Body of pancreas (tissue), 4 donors: ENCODE measurements at regions not wholly inside any gene's neighbourhood (a gene's known extent, or its start where the extent isn't known, plus 50 kb on each side); places are given as distances from the start of the nearest gene placed in this dataset.

Experiments
- POLR2A ChIP-seq, 3 donors: fragments of 450-650 bp; IDR thresholded peaks; one replicate each; pipeline ENCODE4 v1.6.1; 2016; ENCODE audit warnings: antibody characterized with exemption in 3 of 3, mild to moderate bottlenecking in 2 of 3
- TF ChIP-seq, protein P1 (sequence below), 7 experiments: fragments of 450-650 bp in 4 of 7; fragments of 200-600 bp in 3 of 7; sonication (generic) in 3 of 7; IDR thresholded peaks; one replicate each; pipeline ENCODE4 v1.5.1; 2016 to 2019; ENCODE audit warnings: antibody characterized with exemption in 7 of 7

DNA sequence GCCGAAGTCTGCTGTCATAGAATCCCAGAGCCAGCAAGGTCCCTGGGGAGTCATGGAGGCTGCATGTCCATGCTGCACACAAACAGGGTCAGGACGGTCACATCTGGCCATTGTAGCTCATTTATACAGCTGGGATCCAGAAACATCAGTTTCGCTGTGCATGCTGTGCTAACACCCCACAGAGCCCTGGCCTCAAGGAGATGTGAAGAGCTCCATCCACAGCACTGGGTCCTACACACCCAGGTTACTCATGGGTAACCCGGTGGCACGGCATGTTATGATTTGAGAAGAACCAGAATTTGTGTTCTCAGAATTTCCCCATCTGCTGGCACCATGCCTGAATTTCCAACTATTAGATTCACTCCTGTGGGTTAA, 146.3 kb upstream of the ARHGAP20 start:
- TF ChIP-seq, protein P1, sequence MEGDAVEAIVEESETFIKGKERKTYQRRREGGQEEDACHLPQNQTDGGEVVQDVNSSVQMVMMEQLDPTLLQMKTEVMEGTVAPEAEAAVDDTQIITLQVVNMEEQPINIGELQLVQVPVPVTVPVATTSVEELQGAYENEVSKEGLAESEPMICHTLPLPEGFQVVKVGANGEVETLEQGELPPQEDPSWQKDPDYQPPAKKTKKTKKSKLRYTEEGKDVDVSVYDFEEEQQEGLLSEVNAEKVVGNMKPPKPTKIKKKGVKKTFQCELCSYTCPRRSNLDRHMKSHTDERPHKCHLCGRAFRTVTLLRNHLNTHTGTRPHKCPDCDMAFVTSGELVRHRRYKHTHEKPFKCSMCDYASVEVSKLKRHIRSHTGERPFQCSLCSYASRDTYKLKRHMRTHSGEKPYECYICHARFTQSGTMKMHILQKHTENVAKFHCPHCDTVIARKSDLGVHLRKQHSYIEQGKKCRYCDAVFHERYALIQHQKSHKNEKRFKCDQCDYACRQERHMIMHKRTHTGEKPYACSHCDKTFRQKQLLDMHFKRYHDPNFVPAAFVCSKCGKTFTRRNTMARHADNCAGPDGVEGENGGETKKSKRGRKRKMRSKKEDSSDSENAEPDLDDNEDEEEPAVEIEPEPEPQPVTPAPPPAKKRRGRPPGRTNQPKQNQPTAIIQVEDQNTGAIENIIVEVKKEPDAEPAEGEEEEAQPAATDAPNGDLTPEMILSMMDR (IDR thresholded peaks at IDR 0.05): no peak
- TF ChIP-seq POLR2A (IDR thresholded peaks at IDR 0.05): no peak
